ENCODE measurements at regions not wholly inside any gene's neighbourhood (a gene's known extent, or its start where the extent isn't known, plus 50 kb on each side); places are given as distances from the start of the nearest gene placed in this dataset.
"Not testable (repeated sequence)": the region's sequence is repeated elsewhere in the genome, so short reads cannot be mapped to it uniquely, and the experiment has no call there.

- Mint-ChIP-seq H3K27ac (no peak overlapping the region), H3K27me3 (no peaks in the 10 kb centered on the region), H3K4me1 (no peaks in the 10 kb centered on the region), H3K4me3 (no peak overlapping the region), H3K9me3 (ENCODE audit: low read depth) (no peaks in the 10 kb centered on the region), H3K36me3 (ENCODE audit: low read depth) (no peaks in the 10 kb centered on the region)
- ATAC-seq (no peak), DNase-seq (no peak)
- CTCF ChIA-PET: no interaction called here
- POLR2A ChIA-PET: no interaction called here
- intact Hi-C loops (cut with DNase I, micrococcal nuclease): no loop called here
Observed at GRCh38 chr13:78054157-78054556, 135.5 kb upstream of the EDNRB start.

- DNase-seq: no peak
- H3K27me3 Mint-ChIP-seq: no peaks in the 10 kb centered on the region
- CTCF ChIA-PET: interaction anchor here (0.6 to 0.7 kb wide), 2 partner anchors 8 to 83 kb away, joined by 3 to 4 read pairs; no protein-coding TSS in a partner anchor
- intact Hi-C loops (cut with DNase I, micrococcal nuclease): no loop called here
- no peak overlapping the region for H3K4me3 Mint-ChIP-seq
- POLR2A ChIA-PET: no interaction called here
- no peaks in the 10 kb centered on the region for H3K36me3 Mint-ChIP-seq (ENCODE audit: low read depth)
- no peaks in the 10 kb centered on the region for H3K4me1 Mint-ChIP-seq
- H3K9me3 Mint-ChIP-seq (ENCODE audit: low read depth): no peaks in the 10 kb centered on the region
- no peak for ATAC-seq
- H3K27ac Mint-ChIP-seq: no peak overlapping the region
Observed at GRCh38 chr13:78047151-78047550, 128.5 kb upstream of the EDNRB start.

GRCh38 chr13:78046331-78046730 lies 127.7 kb upstream of the EDNRB start:
- no peak overlapping the region for H3K4me3 Mint-ChIP-seq

GRCh38 chr13:78045916-78046315 lies 127.3 kb upstream of the EDNRB start:
- ATAC-seq (no peak), DNase-seq (no peak)
- H3K27ac Mint-ChIP-seq: no peak overlapping the region
- intact Hi-C loops (cut with DNase I, micrococcal nuclease): no loop called here
- no peaks in the 10 kb centered on the region for H3K36me3 Mint-ChIP-seq (ENCODE audit: low read depth)
- no peak overlapping the region for H3K4me3 Mint-ChIP-seq
- CTCF ChIA-PET: no interaction called here
- no peaks in the 10 kb centered on the region for H3K27me3 Mint-ChIP-seq
- H3K9me3 Mint-ChIP-seq (ENCODE audit: low read depth): no peaks in the 10 kb centered on the region
- POLR2A ChIA-PET: no interaction called here
- H3K4me1 Mint-ChIP-seq: no peaks in the 10 kb centered on the region

More at GRCh38 chr13:78046331-78046730, 127.7 kb upstream of the EDNRB start:
- ChIA-PET POLR2A (no interaction called here), CTCF (no interaction called here)
- Mint-ChIP-seq H3K4me1 (no peaks in the 10 kb centered on the region), H3K36me3 (ENCODE audit: low read depth) (no peaks in the 10 kb centered on the region), H3K9me3 (ENCODE audit: low read depth) (no peaks in the 10 kb centered on the region), H3K27ac (no peak overlapping the region), H3K27me3 (no peaks in the 10 kb centered on the region)
- DNase-seq: no peak
- intact Hi-C loops (cut with DNase I, micrococcal nuclease): no loop called here
- ATAC-seq: no peak

DNA sequence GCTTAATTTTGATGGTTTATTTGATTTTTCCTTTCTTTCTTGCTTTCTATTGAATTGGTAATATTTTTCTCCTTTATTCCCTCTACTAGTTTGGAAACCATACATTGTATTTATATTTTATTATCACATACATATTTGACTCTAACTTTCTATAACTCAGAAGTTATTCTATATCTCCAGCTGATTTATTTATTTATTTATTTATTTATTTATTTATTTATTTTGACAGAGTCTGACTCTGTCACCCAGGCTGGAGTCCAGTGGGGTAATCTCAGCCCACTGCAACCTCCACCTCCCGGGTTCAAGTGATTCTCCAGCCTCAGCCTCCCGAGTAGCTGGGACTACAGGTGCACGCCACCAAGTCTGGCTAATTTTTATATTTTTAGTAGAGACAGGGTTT lies 122.7 kb upstream of the EDNRB start:
- H3K4me3 Mint-ChIP-seq; DNase-seq; CTCF ChIA-PET; H3K9me3 Mint-ChIP-seq (ENCODE audit: low read depth); ATAC-seq; H3K36me3 Mint-ChIP-seq (ENCODE audit: low read depth); H3K27ac Mint-ChIP-seq; H3K27me3 Mint-ChIP-seq; intact Hi-C loops (cut with DNase I, micrococcal nuclease); POLR2A ChIA-PET; H3K4me1 Mint-ChIP-seq: not testable (repeated sequence)

GRCh38 chr13:78040205-78040830 lies 121.7 kb upstream of the EDNRB start:
- Mint-ChIP-seq H3K4me1 (no peaks in the 10 kb centered on the region), H3K4me3 (no peak overlapping the region), H3K27ac (no peak overlapping the region), H3K9me3 (ENCODE audit: low read depth) (no peaks in the 10 kb centered on the region), H3K36me3 (ENCODE audit: low read depth) (no peaks in the 10 kb centered on the region), H3K27me3 (peaks cover 6% of the 10 kb centered on the region)
- DNase-seq: no peak
- intact Hi-C loops (cut with DNase I, micrococcal nuclease): no loop called here
- ChIA-PET POLR2A (no interaction called here), CTCF (no interaction called here)
- ATAC-seq: no peak

GRCh38 chr13:78036841-78037240 lies 118.2 kb upstream of the EDNRB start:
- DNase-seq (no peak), ATAC-seq (no peak)
- intact Hi-C loops (cut with DNase I, micrococcal nuclease): no loop called here
- H3K27me3 Mint-ChIP-seq: peaks cover 10% of the 10 kb centered on the region
- ChIA-PET POLR2A (no interaction called here), CTCF (interaction anchor here (0.6 kb wide), 1 partner anchor 109 kb away, joined by 3 read pairs; no protein-coding TSS in a partner anchor)
- no peak overlapping the region for H3K4me3 Mint-ChIP-seq
- no peaks in the 10 kb centered on the region for H3K9me3 Mint-ChIP-seq (ENCODE audit: low read depth)
- H3K4me1 Mint-ChIP-seq: no peaks in the 10 kb centered on the region
- no peaks in the 10 kb centered on the region for H3K36me3 Mint-ChIP-seq (ENCODE audit: low read depth)
- no peak overlapping the region for H3K27ac Mint-ChIP-seq

DNA sequence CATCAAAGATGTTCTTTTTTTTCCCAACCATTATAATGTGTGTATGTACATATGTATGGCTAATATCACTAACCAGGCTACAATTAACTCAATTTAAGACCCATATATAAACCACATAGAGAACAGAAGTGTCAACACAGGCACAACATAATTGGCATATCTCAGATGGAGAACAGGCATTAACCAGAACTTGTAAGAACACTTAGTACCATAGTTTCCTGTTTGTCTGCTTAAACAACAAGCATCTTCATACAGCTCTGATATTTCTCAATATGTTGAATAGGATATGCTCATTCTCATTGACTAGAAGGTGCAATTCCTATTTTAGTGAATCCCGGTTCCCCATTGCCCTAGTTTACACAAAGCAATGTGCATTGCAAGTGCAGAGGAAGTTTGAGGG lies 116.9 kb upstream of the EDNRB start:
- intact Hi-C loops (cut with DNase I, micrococcal nuclease): no loop called here
- DNase-seq (no peak), ATAC-seq (no peak)
- H3K27ac Mint-ChIP-seq: no peak overlapping the region
- peaks cover 11% of the 10 kb centered on the region for H3K27me3 Mint-ChIP-seq
- H3K4me3 Mint-ChIP-seq: no peak overlapping the region
- ChIA-PET CTCF (no interaction called here), POLR2A (no interaction called here)
- H3K4me1 Mint-ChIP-seq: no peaks in the 10 kb centered on the region
- no peaks in the 10 kb centered on the region for H3K9me3 Mint-ChIP-seq (ENCODE audit: low read depth)
- H3K36me3 Mint-ChIP-seq (ENCODE audit: low read depth): no peaks in the 10 kb centered on the region

DNA sequence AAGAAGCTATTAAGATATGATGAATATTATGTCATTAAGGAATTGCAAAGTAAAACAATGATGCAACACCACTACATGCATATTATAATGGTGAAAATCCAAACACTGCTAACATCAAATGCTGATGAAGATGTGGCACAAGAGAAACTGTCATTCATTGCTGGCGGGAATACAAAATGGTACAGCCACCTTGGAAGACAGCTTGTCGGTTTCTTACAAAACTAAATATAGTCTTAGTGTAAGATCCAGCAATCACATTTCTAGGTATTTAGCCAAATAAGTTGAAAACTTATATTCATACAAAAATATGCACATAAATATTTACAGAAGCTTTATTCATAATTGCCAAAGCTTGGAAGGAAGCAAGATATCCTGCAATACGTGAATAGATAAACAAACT lies 114.9 kb upstream of the EDNRB start:
- H3K4me1 Mint-ChIP-seq: no peaks in the 10 kb centered on the region
- H3K27me3 Mint-ChIP-seq: peaks cover 9% of the 10 kb centered on the region
- H3K9me3 Mint-ChIP-seq (ENCODE audit: low read depth): no peaks in the 10 kb centered on the region
- no peaks in the 10 kb centered on the region for H3K36me3 Mint-ChIP-seq (ENCODE audit: low read depth)
- POLR2A ChIA-PET: no interaction called here
- CTCF ChIA-PET: interaction anchor here (0.6 kb wide), 1 partner anchor 1060 kb away, joined by 3 read pairs; no protein-coding TSS in a partner anchor
- no peak overlapping the region for H3K27ac Mint-ChIP-seq
- DNase-seq: no peak
- ATAC-seq: no peak
- no peak overlapping the region for H3K4me3 Mint-ChIP-seq
- intact Hi-C loops (cut with DNase I, micrococcal nuclease): no loop called here

- ATAC-seq: no peak
- ChIA-PET CTCF (no interaction called here), POLR2A (no interaction called here)
- no peak overlapping the region for H3K4me3 Mint-ChIP-seq
- H3K4me1 Mint-ChIP-seq: no peaks in the 10 kb centered on the region
- no peak for DNase-seq
- intact Hi-C loops (cut with DNase I, micrococcal nuclease): no loop called here
- no peaks in the 10 kb centered on the region for H3K36me3 Mint-ChIP-seq (ENCODE audit: low read depth)
- no peaks in the 10 kb centered on the region for H3K9me3 Mint-ChIP-seq (ENCODE audit: low read depth)
- H3K27me3 Mint-ChIP-seq: peaks cover 8% of the 10 kb centered on the region
- no peak overlapping the region for H3K27ac Mint-ChIP-seq
Observed at GRCh38 chr13:78032132-78032531, 113.5 kb upstream of the EDNRB start.

DNA sequence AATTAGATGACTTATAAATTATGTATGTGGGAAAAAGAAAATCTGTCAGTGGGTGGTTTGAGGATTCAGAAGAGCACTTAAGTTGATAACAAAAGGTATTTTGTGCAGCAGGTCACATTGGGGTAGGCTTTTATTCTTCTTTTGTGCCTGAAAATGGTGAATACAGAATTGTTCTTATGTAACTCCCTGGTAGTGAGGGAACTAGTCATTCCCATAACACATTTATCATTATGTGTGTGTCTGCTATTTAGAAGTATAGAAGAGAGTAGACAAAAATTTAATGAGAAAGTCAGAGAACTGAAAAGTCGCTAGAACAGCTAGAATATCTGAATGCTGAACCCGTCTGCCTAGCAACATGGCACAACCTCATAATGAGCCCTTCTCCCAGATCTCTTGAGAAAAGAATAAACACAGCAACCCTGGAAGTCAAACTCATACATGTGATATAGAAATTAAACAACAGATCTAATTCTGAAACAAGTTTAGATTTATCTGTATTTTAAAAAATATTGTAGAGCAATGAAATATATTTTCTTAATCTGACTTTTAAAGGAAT lies 111.8 kb upstream of the EDNRB start:
- POLR2A ChIA-PET: no interaction called here
- DNase-seq (no peak), ATAC-seq (no peak)
- no peaks in the 10 kb centered on the region for H3K4me1 Mint-ChIP-seq
- CTCF ChIA-PET: no interaction called here
- H3K4me3 Mint-ChIP-seq: no peak overlapping the region
- H3K9me3 Mint-ChIP-seq (ENCODE audit: low read depth): no peaks in the 10 kb centered on the region
- no peaks in the 10 kb centered on the region for H3K36me3 Mint-ChIP-seq (ENCODE audit: low read depth)
- intact Hi-C loops (cut with DNase I, micrococcal nuclease): no loop called here
- no peak overlapping the region for H3K27ac Mint-ChIP-seq
- H3K27me3 Mint-ChIP-seq: peaks cover 8% of the 10 kb centered on the region

GRCh38 chr13:78029901-78030300 lies 111.3 kb upstream of the EDNRB start:
- POLR2A ChIA-PET: no interaction called here
- intact Hi-C loops (cut with DNase I, micrococcal nuclease): no loop called here

More at GRCh38 chr13:78029901-78030300, 111.3 kb upstream of the EDNRB start:
- Mint-ChIP-seq H3K27ac (no peak overlapping the region), H3K4me3 (no peak overlapping the region), H3K9me3 (ENCODE audit: low read depth) (no peaks in the 10 kb centered on the region), H3K36me3 (ENCODE audit: low read depth) (no peaks in the 10 kb centered on the region), H3K4me1 (no peaks in the 10 kb centered on the region), H3K27me3 (peaks cover 8% of the 10 kb centered on the region)
- CTCF ChIA-PET: no interaction called here
- DNase-seq (no peak), ATAC-seq (no peak)
